ENCODE measurements at regions not wholly inside any gene's neighbourhood (a gene's known extent, or its start where the extent isn't known, plus 50 kb on each side); places are given as distances from the start of the nearest gene placed in this dataset.

DNA sequence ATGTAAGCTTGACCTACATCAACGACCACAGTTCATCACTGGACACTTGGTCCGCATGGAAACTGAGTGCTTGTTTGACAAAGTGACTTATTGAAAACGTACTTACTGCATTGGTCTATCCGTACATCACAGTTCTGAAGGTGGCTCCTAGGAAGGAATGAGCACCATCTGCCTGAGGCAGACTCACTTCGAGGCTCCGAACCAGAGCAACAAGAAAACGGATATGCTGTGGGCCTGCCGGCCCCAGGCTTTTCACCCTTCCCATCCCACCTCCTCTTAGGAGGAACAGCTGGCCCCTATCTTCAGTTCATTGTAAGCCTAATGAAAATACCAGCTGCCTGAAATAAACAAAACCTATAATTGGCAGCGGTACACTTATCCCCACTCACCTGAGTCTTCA, 67.2 kb upstream of the TSLP start:
- no peak for DNase-seq (ENCODE audit: low spot score)

DNA sequence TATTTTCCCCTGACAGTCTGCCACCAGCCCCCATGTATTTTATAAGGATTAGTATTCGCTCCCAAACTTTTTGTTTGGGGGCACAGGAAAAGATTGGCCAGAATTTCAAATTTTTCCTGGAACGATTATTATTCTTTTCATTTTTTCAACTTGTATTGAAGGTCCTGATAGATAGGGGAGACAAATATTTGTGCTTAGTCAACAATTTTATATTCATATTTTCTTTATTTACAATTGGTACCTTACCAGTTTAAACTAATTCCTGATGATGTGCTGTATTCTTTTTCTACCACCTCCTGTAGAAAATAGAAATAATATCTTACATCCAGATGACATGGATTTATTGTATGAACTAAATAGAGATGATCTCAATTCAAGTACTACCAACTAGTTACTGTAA, 60.7 kb upstream of the TSLP start:
- no peak for DNase-seq (ENCODE audit: low spot score)

DNA sequence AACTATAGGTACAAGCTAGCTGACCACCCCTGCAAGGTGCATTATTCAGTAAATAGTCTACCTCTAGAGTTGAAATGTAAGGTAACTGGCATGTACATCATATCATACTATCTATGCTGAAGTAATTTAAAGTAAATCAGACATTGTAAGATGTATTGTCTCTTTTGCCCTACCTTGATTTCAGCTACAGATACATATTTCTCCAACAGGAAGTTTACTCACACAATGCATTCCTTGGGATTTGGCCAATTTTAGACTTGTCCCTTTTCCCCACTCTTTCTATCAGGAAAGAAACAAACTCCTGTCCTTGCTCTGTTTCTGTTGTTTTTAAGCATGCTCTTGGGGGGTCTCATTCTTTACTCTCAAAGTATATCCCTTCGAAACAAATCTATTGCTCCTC, 58.5 kb upstream of the TSLP start:
- DNase-seq (ENCODE audit: low spot score): no peak

DNA sequence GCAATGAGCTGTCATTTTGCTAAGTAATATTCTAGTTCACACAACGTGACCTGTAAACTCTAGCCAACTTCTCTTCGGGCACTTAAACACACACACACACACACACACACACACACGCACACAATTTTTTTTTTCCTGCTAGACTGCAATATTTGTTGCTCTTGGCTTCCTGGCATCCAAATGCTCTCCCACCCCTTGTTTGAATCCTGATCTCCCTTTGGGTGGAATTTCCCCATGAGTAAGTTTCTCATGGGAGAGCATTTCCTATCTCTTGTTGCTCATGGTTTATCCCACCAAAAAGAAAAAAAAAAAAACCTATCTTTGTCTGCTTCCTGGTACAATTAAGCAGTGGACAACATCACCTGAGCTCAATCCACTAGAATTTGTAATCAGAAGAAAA, 54.7 kb upstream of the TSLP start:
- DNase-seq (ENCODE audit: low spot score): no peak

DNA sequence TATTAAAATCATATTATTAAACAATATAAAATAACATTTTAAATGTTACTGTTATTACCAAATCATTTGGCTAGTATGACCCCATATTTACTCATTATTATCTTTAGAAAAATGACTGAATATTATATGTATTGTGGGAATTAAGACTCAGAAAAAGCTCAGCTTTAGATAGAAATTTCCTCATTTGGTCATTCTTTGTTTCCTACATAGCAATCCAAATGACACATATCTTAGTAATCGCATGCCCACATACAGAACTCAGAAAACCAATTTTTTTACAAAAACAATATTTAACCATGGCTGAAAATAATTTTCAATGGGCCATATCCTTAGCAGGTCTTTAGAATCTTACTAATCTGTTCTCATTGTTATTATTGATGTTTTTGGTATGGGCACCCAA, 53.8 kb upstream of the TSLP start:
- DNase-seq (ENCODE audit: low spot score): no peak

Measured in NAMALWA (cell line).